GM06990 (cell line): ENCODE measurements at regions not wholly inside any gene's neighbourhood (a gene's known extent, or its start where the extent isn't known, plus 50 kb on each side); places are given as distances from the start of the nearest gene placed in this dataset.

ENCODE experiments used
- DNase-seq: peaks from one replicate; pipeline ENCODE4 v3.0.0-alpha.2; 2011; ENCODE audit not compliant: insufficient read length; ENCODE audit errors: extremely low read depth
- H3K27me3 ChIP-seq: replicated peaks from 2 replicates; pipeline ENCODE4 v1.6.0; 2011; ENCODE audit warnings: low read length; ENCODE audit not compliant: control insufficient read depth, insufficient read depth
- H3K36me3 ChIP-seq: 2 replicates; pipeline ENCODE4 v1.5.1; 2011; ENCODE audit warnings: low read length; ENCODE audit not compliant: control insufficient read depth, insufficient read depth
- H3K4me3 ChIP-seq: replicated peaks from 2 replicates; pipeline ENCODE4 v1.5.1; 2011; ENCODE audit warnings: low read depth, mild to moderate bottlenecking, control low read depth, low read length
- CTCF ChIP-seq: IDR thresholded peaks from 2 replicates; pipeline ENCODE4 v1.5.1; 2011; ENCODE audit warnings: low read length, control low read depth, mild to moderate bottlenecking, inconsistent platforms; ENCODE audit not compliant: insufficient read depth, poor library complexity, severe bottlenecking

DNA sequence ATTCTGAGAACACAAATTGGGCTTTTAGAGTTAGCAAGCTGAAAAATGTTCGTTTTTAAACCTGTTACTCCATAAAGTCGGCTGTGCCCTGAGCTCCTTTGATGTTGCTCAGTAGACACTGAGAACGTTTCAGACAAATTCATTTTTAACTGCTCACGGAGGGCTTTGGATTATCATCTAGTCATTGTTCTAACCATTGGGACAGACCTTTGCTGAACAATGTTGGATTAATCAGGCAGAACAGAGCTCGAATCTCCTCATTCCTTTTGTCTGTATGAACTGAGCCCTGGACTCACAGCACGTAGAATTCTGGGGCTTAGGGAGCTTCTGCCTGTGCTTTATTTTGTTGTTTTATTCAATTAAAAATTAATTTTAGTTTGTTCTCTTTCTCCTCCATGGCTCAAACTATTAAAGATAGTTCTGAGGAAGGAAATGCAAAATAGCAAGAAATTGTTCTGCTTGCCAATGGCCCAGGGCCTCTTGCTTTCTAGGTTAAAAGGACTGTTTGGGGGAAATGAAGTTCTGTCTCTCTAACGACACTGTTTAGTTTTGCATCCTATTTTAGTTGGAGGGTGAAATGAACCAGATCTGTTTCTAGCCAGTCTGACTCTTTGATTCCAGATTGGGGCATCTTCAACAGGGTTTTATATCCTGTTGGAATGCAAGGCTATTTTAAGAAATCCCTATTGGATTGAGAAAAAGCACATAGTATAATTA, 114.7 kb upstream of the CXCR4 start:
- no peak for DNase-seq
- no peak overlapping the region for H3K4me3 ChIP-seq
- no peaks in the 10 kb centered on the region for H3K36me3 ChIP-seq
- H3K27me3 ChIP-seq = no peaks in the 10 kb centered on the region
- TF ChIP-seq CTCF = no peak

DNA sequence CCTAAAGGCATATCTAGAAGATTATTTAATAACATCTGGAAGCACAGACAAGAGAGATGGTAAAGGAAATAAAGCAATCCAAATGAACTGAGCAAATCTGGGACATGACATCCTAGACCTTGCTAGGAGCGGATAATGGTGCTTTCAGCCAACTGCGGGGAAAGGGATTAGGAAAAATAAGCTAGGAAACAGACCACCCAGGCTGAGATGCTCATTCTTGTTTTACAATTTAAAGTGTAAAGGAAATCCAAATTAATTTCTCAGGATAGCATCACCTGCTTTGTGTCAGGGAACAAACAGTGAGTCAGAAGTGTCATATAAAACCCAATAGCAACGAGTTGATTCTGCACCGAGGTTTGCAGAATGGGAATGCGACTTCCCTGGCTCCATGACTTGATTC, 112.5 kb upstream of the CXCR4 start:
- Histone ChIP-seq H3K27me3 (no peaks in the 10 kb centered on the region), H3K4me3 (no peak overlapping the region), H3K36me3 (no peaks in the 10 kb centered on the region)
- no peak for TF ChIP-seq CTCF
- DNase-seq = no peak

DNA sequence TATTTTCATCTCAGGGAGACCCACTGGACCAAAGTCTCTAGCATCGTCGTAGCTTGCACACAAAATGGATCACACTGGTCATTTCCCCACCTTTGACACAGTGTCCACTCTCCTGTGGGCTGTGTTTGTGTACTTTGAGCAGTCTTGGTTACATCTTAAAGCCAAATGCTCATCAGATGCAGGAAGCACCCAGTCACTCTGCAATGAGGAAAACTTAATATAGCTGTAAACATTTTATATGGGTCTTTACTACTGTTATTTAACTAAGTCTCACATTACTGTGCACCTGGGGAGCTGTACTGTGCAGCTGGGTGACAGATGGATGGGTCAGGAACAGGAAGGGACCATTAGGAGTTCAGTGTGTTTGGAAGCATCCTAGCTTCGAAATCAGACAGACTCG, 109.0 kb upstream of the CXCR4 start:
- H3K27me3 ChIP-seq = no peaks in the 10 kb centered on the region
- no peak for DNase-seq
- no peaks in the 10 kb centered on the region for H3K36me3 ChIP-seq
- no peak overlapping the region for H3K4me3 ChIP-seq
- TF ChIP-seq CTCF = no peak

GRCh38 chr2:136225950-136226835, 108.2 kb upstream of the CXCR4 start:
- no peaks in the 10 kb centered on the region for H3K27me3 ChIP-seq
- DNase-seq = no peak
- H3K36me3 ChIP-seq = no peaks in the 10 kb centered on the region
- H3K4me3 ChIP-seq = no peak overlapping the region
- no peak for TF ChIP-seq CTCF

GRCh38 chr2:136223274-136223673, 105.3 kb upstream of the CXCR4 start:
- no peaks in the 10 kb centered on the region for H3K36me3 ChIP-seq
- TF ChIP-seq CTCF = no peak
- no peak overlapping the region for H3K4me3 ChIP-seq
- no peaks in the 10 kb centered on the region for H3K27me3 ChIP-seq
- DNase-seq = no peak
